Stomach smooth muscle (tissue), 2 donors: ENCODE measurements at regions not wholly inside any gene's neighbourhood (a gene's known extent, or its start where the extent isn't known, plus 50 kb on each side); places are given as distances from the start of the nearest gene placed in this dataset.

ENCODE experiments used
- H3K27ac ChIP-seq: one replicate; pipeline ENCODE4 v1.7.0; 2013; ENCODE audit warnings: mild to moderate bottlenecking, low read length, inconsistent platforms
- H3K27me3 ChIP-seq, 2 donors: one replicate each; pipeline ENCODE4 v1.7.0; 2013; ENCODE audit warnings: low read length in 2 of 2; ENCODE audit not compliant: insufficient read depth in 2 of 2, control insufficient read depth in 1 of 2
- H3K36me3 ChIP-seq, 2 donors: one replicate each; pipeline ENCODE4 v1.7.0; 2013; ENCODE audit warnings: low read length in 2 of 2; ENCODE audit not compliant: control insufficient read depth in 2 of 2, insufficient read depth in 2 of 2
- H3K4me1 ChIP-seq: one replicate; pipeline ENCODE4 v1.7.0; 2013; ENCODE audit warnings: low read length; ENCODE audit not compliant: control insufficient read depth, insufficient read depth
- H3K4me3 ChIP-seq, 2 donors: one replicate each; pipeline ENCODE4 v1.7.0; 2013; ENCODE audit warnings: low read length in 2 of 2
- H3K9ac ChIP-seq, 2 donors: one replicate each; pipeline ENCODE4 v1.7.0; 2013; ENCODE audit warnings: low read length in 2 of 2, mild to moderate bottlenecking in 1 of 2
- H3K9me3 ChIP-seq, 2 donors: one replicate each; pipeline ENCODE4 v1.7.0; 2013; ENCODE audit warnings: low read length in 2 of 2; ENCODE audit not compliant: control insufficient read depth in 2 of 2
- donor health status: healthy.
- donor health status: Pancreatic carcinoma.

GRCh38 chr6:967701-968100, 274.8 kb upstream of the EXOC2 start:
- H3K27me3 ChIP-seq: no peaks in the 10 kb centered on the region
- H3K9me3 ChIP-seq: no peaks in the 10 kb centered on the region
- H3K4me1 ChIP-seq: no peaks in the 10 kb centered on the region
- no peak overlapping the region for H3K4me3 ChIP-seq
- no peak overlapping the region for H3K9ac ChIP-seq
- no peaks in the 10 kb centered on the region for H3K36me3 ChIP-seq
- no peak overlapping the region for H3K27ac ChIP-seq

GRCh38 chr6:965343-965742, 272.4 kb upstream of the EXOC2 start:
- Histone ChIP-seq H3K4me3 (no peak overlapping the region), H3K36me3 (no peaks in the 10 kb centered on the region), H3K4me1 (no peaks in the 10 kb centered on the region), H3K27ac (no peak overlapping the region), H3K9me3 (no peaks in the 10 kb centered on the region), H3K9ac (no peak overlapping the region), H3K27me3 (no peaks in the 10 kb centered on the region)

GRCh38 chr6:963456-963855, 270.5 kb upstream of the EXOC2 start:
- H3K36me3 ChIP-seq: no peaks in the 10 kb centered on the region
- no peaks in the 10 kb centered on the region for H3K27me3 ChIP-seq
- H3K27ac ChIP-seq: no peak overlapping the region
- H3K4me1 ChIP-seq: no peaks in the 10 kb centered on the region
- H3K9ac ChIP-seq: no peak overlapping the region
- H3K9me3 ChIP-seq: no peaks in the 10 kb centered on the region
- no peak overlapping the region for H3K4me3 ChIP-seq

GRCh38 chr6:961407-961960, 268.5 kb upstream of the EXOC2 start:
- no peak overlapping the region for H3K4me3 ChIP-seq
- H3K4me1 ChIP-seq: no peaks in the 10 kb centered on the region
- H3K9me3 ChIP-seq: no peaks in the 10 kb centered on the region
- H3K36me3 ChIP-seq: no peaks in the 10 kb centered on the region
- H3K27me3 ChIP-seq: no peaks in the 10 kb centered on the region
- H3K27ac ChIP-seq: no peak overlapping the region
- H3K9ac ChIP-seq: no peak overlapping the region

GRCh38 chr6:960356-960755, 267.4 kb upstream of the EXOC2 start:
- Histone ChIP-seq H3K27ac (no peak overlapping the region), H3K36me3 (no peaks in the 10 kb centered on the region), H3K27me3 (no peaks in the 10 kb centered on the region)

GRCh38 chr6:958488-958887, 265.5 kb upstream of the EXOC2 start:
- no peaks in the 10 kb centered on the region for H3K36me3 ChIP-seq
- no peaks in the 10 kb centered on the region for H3K9me3 ChIP-seq
- H3K4me1 ChIP-seq: no peaks in the 10 kb centered on the region
- H3K9ac ChIP-seq: no peak overlapping the region
- H3K4me3 ChIP-seq: no peak overlapping the region
- H3K27ac ChIP-seq: no peak overlapping the region
- H3K27me3 ChIP-seq: no peaks in the 10 kb centered on the region

More at GRCh38 chr6:960356-960755, 267.4 kb upstream of the EXOC2 start:
- Histone ChIP-seq H3K9ac (no peak overlapping the region), H3K9me3 (no peaks in the 10 kb centered on the region), H3K4me1 (no peaks in the 10 kb centered on the region), H3K4me3 (no peak overlapping the region)

GRCh38 chr6:951399-952181, 258.7 kb upstream of the EXOC2 start:
- H3K36me3 ChIP-seq: no peaks in the 10 kb centered on the region
- no peaks in the 10 kb centered on the region for H3K27me3 ChIP-seq
- H3K4me3 ChIP-seq: no peak overlapping the region
- no peak overlapping the region for H3K9ac ChIP-seq
- H3K9me3 ChIP-seq: no peaks in the 10 kb centered on the region
- no peak overlapping the region for H3K27ac ChIP-seq
- peaks cover 4% of the 10 kb centered on the region for H3K4me1 ChIP-seq

- Histone ChIP-seq H3K27ac (no peak overlapping the region), H3K9ac (no peak overlapping the region), H3K4me3 (no peak overlapping the region), H3K27me3 (no peaks in the 10 kb centered on the region), H3K36me3 (no peaks in the 10 kb centered on the region), H3K4me1 (peaks cover 4% of the 10 kb centered on the region), H3K9me3 (peaks cover 4 to 6% of the 10 kb centered on the region in 2 donors)
These were observed 254.4 kb upstream of the EXOC2 start for GRCh38 chr6:947235-947934.

GRCh38 chr6:946546-946945, 253.6 kb upstream of the EXOC2 start:
- no peak overlapping the region for H3K27ac ChIP-seq
- no peaks in the 10 kb centered on the region for H3K27me3 ChIP-seq
- H3K9me3 ChIP-seq: peaks cover 4 to 6% of the 10 kb centered on the region in 2 donors
- no peak overlapping the region for H3K9ac ChIP-seq
- H3K36me3 ChIP-seq: no peaks in the 10 kb centered on the region
- no peak overlapping the region for H3K4me3 ChIP-seq
- peaks cover 4% of the 10 kb centered on the region for H3K4me1 ChIP-seq

GRCh38 chr6:939526-940252, 246.8 kb upstream of the EXOC2 start:
- H3K27me3 ChIP-seq: no peaks in the 10 kb centered on the region
- no peak overlapping the region for H3K4me3 ChIP-seq
- H3K36me3 ChIP-seq: no peaks in the 10 kb centered on the region
- H3K9ac ChIP-seq: no peak overlapping the region
- no peaks in the 10 kb centered on the region for H3K4me1 ChIP-seq
- no peak overlapping the region for H3K27ac ChIP-seq
- peaks cover 4 to 6% of the 10 kb centered on the region in 2 donors for H3K9me3 ChIP-seq
